Endothelial cell of umbilical vein (primary cell): ENCODE measurements at regions not wholly inside any gene's neighbourhood (a gene's known extent, or its start where the extent isn't known, plus 50 kb on each side); places are given as distances from the start of the nearest gene placed in this dataset.

Source experiments
- BruUV-seq: library from RNA; stranded (reverse); fragments of 400-500 nt; replicated peaks from 2 replicates; lab custom pipeline; 2021; lab: Mats Ljungman, UMichigan
- CTCF ChIA-PET: fragments of 300-600, 350-600 bp; sonication (Branson Sonifier 250); formaldehyde crosslinking; loops from one replicate; lab custom pipeline; 2021; ENCODE audit warnings: antibody characterized with exemption, inconsistent platforms; lab: Charles Lee
- POLR2A ChIA-PET: fragments of 300-600, 350-600 bp; sonication (Branson Sonifier 250); formaldehyde crosslinking; loops from one replicate; lab custom pipeline; 2021; ENCODE audit warnings: antibody characterized with exemption, inconsistent platforms; lab: Charles Lee
- DNase-seq: peaks from one replicate; pipeline ENCODE4 v3.0.0-alpha.2; 2011; ENCODE audit warnings: low read depth, low spot score
- FAIRE-seq: peaks from 2 replicates; lab custom pipeline; 2011; peaks lifted over from hg19 to GRCh38; lab: Jason Lieb, UNC
- H2AFZ ChIP-seq: 2 replicates; pipeline ENCODE4 v1.6.0; 2012; ENCODE audit warnings: low read depth, low read length, control low read depth, inconsistent platforms
- H3K27ac ChIP-seq: 2 replicates; pipeline ENCODE4 v1.5.1; 2011; ENCODE audit warnings: low read depth, mild to moderate bottlenecking, control low read depth, low read length, moderate library complexity; ENCODE audit not compliant: insufficient read depth
- H3K27me3 ChIP-seq, 2 experiments: 2 replicates each; pipeline versions ENCODE4 v1.6.0 to v1.6.1; 2011; ENCODE audit warnings: low read length in 2 of 2, mixed read lengths in 1 of 2; ENCODE audit not compliant: control insufficient read depth in 2 of 2, insufficient read depth in 2 of 2
- H3K36me3 ChIP-seq, 2 experiments: 2 replicates in 1 of 2; 3 replicates in 1 of 2; pipeline ENCODE4 v1.5.1; 2011; ENCODE audit warnings: low read length in 2 of 2, mild to moderate bottlenecking in 1 of 2, moderate library complexity in 1 of 2; ENCODE audit not compliant: control insufficient read depth in 2 of 2, insufficient read depth in 2 of 2; ENCODE audit errors: extremely low read depth in 1 of 2
- H3K4me1 ChIP-seq: 3 replicates; pipeline ENCODE4 v1.5.1; 2011; ENCODE audit warnings: mild to moderate bottlenecking, low read length; ENCODE audit not compliant: control insufficient read depth, insufficient read depth; ENCODE audit errors: extremely low read depth
- H3K4me2 ChIP-seq: 2 replicates; pipeline ENCODE4 v1.6.1; 2011; ENCODE audit warnings: low read length, control low read depth, mixed read lengths; ENCODE audit not compliant: insufficient read depth
- H3K4me3 ChIP-seq, 3 experiments: fragments of 200-600 bp in 1 of 3; sonication (generic), shearing (Covaris generic) in 1 of 3; replicated peaks in 1 of 3; 2 replicates each; pipeline ENCODE4 v1.5.1; 2011 to 2016; ENCODE audit warnings: control low read depth in 3 of 3, low read length in 3 of 3, mild to moderate bottlenecking in 2 of 3, inconsistent platforms in 1 of 3, low read depth in 1 of 3, moderate library complexity in 1 of 3; ENCODE audit not compliant: insufficient read depth in 1 of 3
- H3K79me2 ChIP-seq: 2 replicates; pipeline ENCODE4 v1.6.0; 2012; ENCODE audit warnings: low read length, inconsistent platforms; ENCODE audit not compliant: control insufficient read depth, insufficient read depth
- H3K9ac ChIP-seq: replicated peaks from 2 replicates; pipeline ENCODE3; 2011; ENCODE audit warnings: low read length, control low read depth; ENCODE audit not compliant: insufficient read depth; ENCODE audit errors: extremely low read depth
- H3K9me1 ChIP-seq: replicated peaks from 3 replicates; pipeline ENCODE4 v1.6.0; 2011; ENCODE audit warnings: mild to moderate bottlenecking, low read length; ENCODE audit not compliant: control insufficient read depth, insufficient read depth; ENCODE audit errors: extremely low read depth
- H3K9me3 ChIP-seq: replicated peaks from 2 replicates; pipeline ENCODE4 v1.5.1; 2012; ENCODE audit warnings: low read length, inconsistent platforms; ENCODE audit not compliant: control insufficient read depth, insufficient read depth
- H4K20me1 ChIP-seq: replicated peaks from 2 replicates; pipeline ENCODE3; 2011; ENCODE audit warnings: mild to moderate bottlenecking, low read length; ENCODE audit not compliant: control insufficient read depth, insufficient read depth; ENCODE audit errors: extremely low read depth
- EZH2 ChIP-seq: IDR thresholded peaks from 2 replicates; pipeline ENCODE4 v1.6.1; 2012; ENCODE audit warnings: borderline replicate concordance, low read depth, mild to moderate bottlenecking, moderate library complexity, low read length, inconsistent platforms; ENCODE audit not compliant: severe bottlenecking
- FOS ChIP-seq: IDR thresholded peaks from 2 replicates; pipeline ENCODE4 v1.6.1; 2011; ENCODE audit warnings: mild to moderate bottlenecking, low read length, moderate library complexity, borderline replicate concordance; ENCODE audit not compliant: insufficient read depth
- GATA2 ChIP-seq: IDR thresholded peaks from 2 replicates; pipeline ENCODE4 v1.7.0; 2011; ENCODE audit warnings: low read depth, mild to moderate bottlenecking, moderate library complexity, mixed read lengths, low read length; ENCODE audit not compliant: insufficient read length, insufficient read depth
- JUN ChIP-seq: IDR thresholded peaks from 2 replicates; pipeline ENCODE4 v1.6.1; 2011; ENCODE audit warnings: borderline replicate concordance, low read depth; ENCODE audit not compliant: insufficient read length, insufficient read depth
- MYC ChIP-seq: IDR thresholded peaks from one replicate; pipeline ENCODE4 v1.6.1; 2011; ENCODE audit warnings: mild to moderate bottlenecking, low read depth, low read length
- POLR2A ChIP-seq: IDR thresholded peaks from 2 replicates; pipeline ENCODE4 v1.6.1; 2012; ENCODE audit warnings: low read depth, mild to moderate bottlenecking, control low read depth, low read length
- POLR2AphosphoS5 ChIP-seq: IDR thresholded peaks from 2 replicates; pipeline ENCODE4 v1.6.1; 2012; ENCODE audit warnings: low read depth, mild to moderate bottlenecking, control low read depth, low read length, moderate library complexity; ENCODE audit not compliant: insufficient read depth
- dilution Hi-C: fragments of 300-500 bp; cut with MboI; formaldehyde crosslinking; loops from one replicate; pipeline ENCODE4 v1.15.0; 2019; ENCODE audit warnings: low sequenced_read_pairs; ENCODE audit not compliant: extremely low pct_ligation_motif_present
- intact Hi-C: fragments of 100-400 bp; cut with micrococcal nuclease; formaldehyde crosslinking; loops from one replicate; pipeline ENCODE4 v1.10.0; 2022
- TF ChIP-seq, protein P1 (sequence below), 2 donors: IDR thresholded peaks; 1 replicate in 1 of 2; 2 replicates in 1 of 2; pipeline ENCODE4 v1.5.1; 2011; ENCODE audit warnings: low read length in 2 of 2, mild to moderate bottlenecking in 2 of 2, moderate library complexity in 2 of 2, control low read depth in 1 of 2, inconsistent platforms in 1 of 2, low read depth in 1 of 2; ENCODE audit not compliant: insufficient read depth in 1 of 2; ENCODE audit errors: extremely low read depth in 1 of 2
- TF ChIP-seq, protein P2 (sequence below): IDR thresholded peaks from 2 replicates; pipeline ENCODE4 v1.6.1; 2011; ENCODE audit not compliant: insufficient read depth, insufficient read length

DNA sequence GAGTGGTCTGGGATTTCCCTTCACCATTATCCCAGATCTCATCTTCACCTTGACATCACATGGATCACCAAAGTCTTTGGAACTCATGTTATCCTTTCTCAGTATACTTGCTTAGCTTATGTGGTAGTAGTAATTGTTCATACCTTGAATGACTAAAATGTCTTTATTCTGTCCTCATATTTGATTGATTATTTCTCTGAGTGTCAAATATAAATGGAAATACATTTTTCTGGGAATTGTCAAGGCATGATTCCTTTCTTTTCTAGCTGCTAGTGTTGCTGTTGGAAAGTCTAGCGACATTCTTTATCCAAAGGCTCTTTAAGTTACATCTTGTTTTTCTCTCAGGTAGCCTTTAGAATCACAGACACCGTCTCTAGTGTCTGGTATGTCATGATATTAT, 334.4 kb downstream of the CMPK2 start:
- TF ChIP-seq JUN (no peak), EZH2 (no peak), FOS (no peak), MYC (no peak), POLR2AphosphoS5 (no peak), GATA2 (no peak), POLR2A (no peak)
- TF ChIP-seq, protein P1, sequence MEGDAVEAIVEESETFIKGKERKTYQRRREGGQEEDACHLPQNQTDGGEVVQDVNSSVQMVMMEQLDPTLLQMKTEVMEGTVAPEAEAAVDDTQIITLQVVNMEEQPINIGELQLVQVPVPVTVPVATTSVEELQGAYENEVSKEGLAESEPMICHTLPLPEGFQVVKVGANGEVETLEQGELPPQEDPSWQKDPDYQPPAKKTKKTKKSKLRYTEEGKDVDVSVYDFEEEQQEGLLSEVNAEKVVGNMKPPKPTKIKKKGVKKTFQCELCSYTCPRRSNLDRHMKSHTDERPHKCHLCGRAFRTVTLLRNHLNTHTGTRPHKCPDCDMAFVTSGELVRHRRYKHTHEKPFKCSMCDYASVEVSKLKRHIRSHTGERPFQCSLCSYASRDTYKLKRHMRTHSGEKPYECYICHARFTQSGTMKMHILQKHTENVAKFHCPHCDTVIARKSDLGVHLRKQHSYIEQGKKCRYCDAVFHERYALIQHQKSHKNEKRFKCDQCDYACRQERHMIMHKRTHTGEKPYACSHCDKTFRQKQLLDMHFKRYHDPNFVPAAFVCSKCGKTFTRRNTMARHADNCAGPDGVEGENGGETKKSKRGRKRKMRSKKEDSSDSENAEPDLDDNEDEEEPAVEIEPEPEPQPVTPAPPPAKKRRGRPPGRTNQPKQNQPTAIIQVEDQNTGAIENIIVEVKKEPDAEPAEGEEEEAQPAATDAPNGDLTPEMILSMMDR (IDR thresholded peaks at IDR 0.05; ENCODE audit: extremely low read depth in 1 of 2, insufficient read depth in 1 of 2, low read depth in 1 of 2, low read length in 2 of 2): no peak
- TF ChIP-seq, protein P2, sequence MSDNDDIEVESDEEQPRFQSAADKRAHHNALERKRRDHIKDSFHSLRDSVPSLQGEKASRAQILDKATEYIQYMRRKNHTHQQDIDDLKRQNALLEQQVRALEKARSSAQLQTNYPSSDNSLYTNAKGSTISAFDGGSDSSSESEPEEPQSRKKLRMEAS: no peak

More for the DNA sequence above, 334.4 kb downstream of the CMPK2 start:
- no TSS peak for BruUV-seq
- no peaks in the 10 kb centered on the region for H3K36me3 ChIP-seq
- no peak overlapping the region for H2AFZ ChIP-seq
- CTCF ChIA-PET: no interaction called here
- no peaks in the 10 kb centered on the region for H3K4me1 ChIP-seq
- H4K20me1 ChIP-seq: no peaks in the 10 kb centered on the region
- H3K9me3 ChIP-seq: peaks cover 12% of the 10 kb centered on the region
- no peak overlapping the region for H3K27ac ChIP-seq
- dilution Hi-C loops: no loop called here
- no peaks in the 10 kb centered on the region for H3K9me1 ChIP-seq
- no peak overlapping the region for H3K4me2 ChIP-seq
- intact Hi-C loops: no loop called here
- POLR2A ChIA-PET: no interaction called here
- no peaks in the 10 kb centered on the region for H3K27me3 ChIP-seq
- FAIRE-seq (no peak), DNase-seq (no peak)
- no peak overlapping the region for H3K9ac ChIP-seq
- H3K4me3 ChIP-seq: no peak overlapping the region
- no peaks in the 10 kb centered on the region for H3K79me2 ChIP-seq
